GM12892 (cell line): ENCODE measurements at regions not wholly inside any gene's neighbourhood (a gene's known extent, or its start where the extent isn't known, plus 50 kb on each side); places are given as distances from the start of the nearest gene placed in this dataset.

Source experiments
- DNase-seq: peaks from one replicate; pipeline ENCODE4 v3.0.0; 2011; ENCODE audit not compliant: insufficient read length
- FAIRE-seq: peaks from 2 replicates; lab custom pipeline; 2011; peaks lifted over from hg19 to GRCh38; lab: Jason Lieb, UNC
- POLR2A ChIP-seq: IDR thresholded peaks from 2 replicates; pipeline ENCODE4 v1.6.1; 2011; ENCODE audit warnings: low read depth, low read length, control low read depth
- POLR2AphosphoS5 ChIP-seq: IDR thresholded peaks from 2 replicates; pipeline ENCODE4 v1.6.1; 2011; ENCODE audit warnings: low read depth, low read length, control low read depth
- TAF1 ChIP-seq: IDR thresholded peaks from 2 replicates; pipeline ENCODE4 v1.6.1; 2011; ENCODE audit warnings: low read depth, mild to moderate bottlenecking, control low read depth, low read length, borderline replicate concordance

DNA sequence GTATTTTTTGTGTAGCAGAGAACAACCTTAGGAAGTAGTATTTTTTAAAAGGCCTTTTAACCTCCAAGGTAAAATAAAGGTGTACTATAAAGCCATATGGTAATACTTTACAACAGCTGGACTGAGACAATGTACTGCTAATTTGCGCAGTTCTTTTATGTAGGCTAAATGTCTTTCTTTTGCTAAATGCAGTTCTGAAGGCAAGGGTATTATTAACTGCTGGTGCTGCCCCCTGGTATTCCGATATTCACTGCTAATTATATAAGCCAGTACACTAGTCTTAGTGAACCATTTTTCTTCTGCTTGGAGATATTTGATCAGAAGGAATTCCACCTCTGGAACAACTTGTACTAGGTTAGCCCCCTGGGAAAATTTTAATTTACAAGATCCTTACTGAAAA, 272.0 kb upstream of the FERD3L start:
- TF ChIP-seq POLR2AphosphoS5 (no peak), TAF1 (no peak), POLR2A (no peak)
- FAIRE-seq (no peak), DNase-seq (no peak)

DNA sequence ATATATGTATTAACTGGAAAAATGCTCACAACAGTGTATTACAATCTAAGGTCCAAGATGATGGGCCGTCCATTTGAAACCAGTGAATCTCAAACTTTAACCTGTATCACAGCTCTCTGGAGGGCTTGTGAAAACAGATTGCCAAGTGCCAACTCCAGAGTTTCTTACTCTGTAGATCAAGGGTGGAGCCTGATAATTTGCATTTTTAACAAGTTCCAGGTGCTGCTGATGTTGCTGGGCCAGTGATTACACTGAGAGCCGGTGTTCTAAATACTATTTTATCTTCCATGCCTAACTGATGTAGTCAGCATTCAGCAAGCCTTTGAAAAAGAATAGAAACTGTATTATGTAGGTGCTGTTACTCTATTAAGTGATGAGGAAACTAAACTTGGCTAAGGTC, 269.9 kb upstream of the FERD3L start:
- TF ChIP-seq TAF1 = no peak
- TF ChIP-seq POLR2AphosphoS5 = no peak
- no peak for TF ChIP-seq POLR2A
- no peak for DNase-seq
- no peak for FAIRE-seq

DNA sequence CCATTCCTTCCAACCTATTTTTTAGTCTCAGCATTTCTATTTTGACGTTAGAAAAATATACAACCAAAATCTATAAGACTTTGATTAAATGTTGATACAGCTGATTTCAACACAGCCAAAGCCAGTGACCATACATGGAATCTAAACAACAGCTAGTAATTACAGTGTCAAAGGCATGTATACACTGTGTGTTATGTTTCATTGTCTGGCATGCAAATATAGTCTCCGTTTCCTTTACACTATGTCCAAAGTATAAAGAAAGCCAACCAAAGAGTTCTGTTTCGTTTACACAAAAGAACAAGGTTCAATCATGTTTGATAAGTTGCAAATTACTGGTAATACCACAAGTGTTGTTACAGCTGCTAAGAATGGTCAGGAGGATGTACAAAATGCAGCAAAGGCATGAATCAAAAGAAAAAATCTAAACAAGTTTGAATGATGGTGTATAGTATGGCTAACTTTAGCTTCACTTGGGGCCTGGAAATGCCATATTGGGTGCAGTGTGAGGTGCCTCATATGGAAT, 268.3 kb upstream of the FERD3L start:
- DNase-seq (no peak), FAIRE-seq (no peak)
- TF ChIP-seq TAF1 (no peak), POLR2A (no peak), POLR2AphosphoS5 (no peak)

DNA sequence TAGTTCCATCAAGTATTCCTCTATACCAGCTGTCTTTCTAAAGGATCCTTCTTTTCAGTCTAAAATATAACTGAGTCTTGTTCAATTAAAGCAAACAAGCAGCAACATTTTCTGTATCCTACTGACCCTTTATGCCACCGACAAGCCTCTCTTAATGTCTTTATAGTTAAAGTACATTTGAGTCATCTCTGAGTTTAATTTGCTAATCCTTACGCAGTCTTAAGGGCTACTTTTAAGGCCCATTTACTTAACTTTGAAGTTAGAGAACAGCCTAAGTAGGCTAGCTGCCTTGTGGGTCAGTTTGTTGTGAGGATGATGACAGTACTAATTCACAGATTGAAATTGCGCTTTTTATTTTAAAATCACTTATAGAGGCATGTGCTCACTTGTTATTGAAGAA, 265.5 kb upstream of the FERD3L start:
- TF ChIP-seq POLR2AphosphoS5 (no peak), POLR2A (no peak), TAF1 (no peak)
- DNase-seq = no peak
- FAIRE-seq = no peak

- FAIRE-seq (no peak), DNase-seq (no peak)
- TF ChIP-seq POLR2A (no peak), TAF1 (no peak), POLR2AphosphoS5 (no peak)
Observed at GRCh38 chr7:19410106-19410505, 264.9 kb upstream of the FERD3L start.

DNA sequence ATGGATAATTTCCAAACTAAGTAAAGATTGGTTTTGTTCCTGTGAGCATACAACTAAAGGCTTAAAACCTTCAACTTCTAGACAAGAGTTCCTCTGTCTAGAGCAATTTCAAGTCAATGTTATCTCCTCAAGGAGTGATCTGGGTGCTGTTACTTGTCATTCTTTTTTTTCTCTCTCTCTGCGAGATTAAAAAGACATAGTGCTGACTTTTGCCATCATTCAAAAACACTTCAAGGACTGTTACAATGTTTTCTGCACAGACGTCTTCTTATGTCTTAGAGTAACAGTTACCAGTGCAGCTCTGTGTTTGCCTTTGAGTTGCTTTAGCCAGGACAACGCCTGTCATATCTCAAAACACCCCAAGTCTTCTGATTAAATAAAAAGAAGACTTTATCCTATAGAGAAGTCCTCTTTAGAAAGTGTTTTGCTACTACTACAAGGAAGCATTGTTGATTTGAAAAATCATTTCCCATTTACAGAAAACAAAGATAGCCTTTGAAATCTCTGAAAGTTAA, 263.5 kb upstream of the FERD3L start:
- no peak for FAIRE-seq
- DNase-seq = no peak
- TF ChIP-seq TAF1 = no peak
- no peak for TF ChIP-seq POLR2A
- TF ChIP-seq POLR2AphosphoS5 = no peak

GRCh38 chr7:19407270-19407669, 262.0 kb upstream of the FERD3L start:
- no peak for TF ChIP-seq POLR2AphosphoS5
- TF ChIP-seq POLR2A = no peak
- TF ChIP-seq TAF1 = no peak
- no peak for DNase-seq
- FAIRE-seq = no peak

- TF ChIP-seq TAF1 (no peak), POLR2A (no peak), POLR2AphosphoS5 (no peak)
- FAIRE-seq (no peak), DNase-seq (no peak)
Observed at GRCh38 chr7:19405541-19405940, 260.3 kb upstream of the FERD3L start.

DNA sequence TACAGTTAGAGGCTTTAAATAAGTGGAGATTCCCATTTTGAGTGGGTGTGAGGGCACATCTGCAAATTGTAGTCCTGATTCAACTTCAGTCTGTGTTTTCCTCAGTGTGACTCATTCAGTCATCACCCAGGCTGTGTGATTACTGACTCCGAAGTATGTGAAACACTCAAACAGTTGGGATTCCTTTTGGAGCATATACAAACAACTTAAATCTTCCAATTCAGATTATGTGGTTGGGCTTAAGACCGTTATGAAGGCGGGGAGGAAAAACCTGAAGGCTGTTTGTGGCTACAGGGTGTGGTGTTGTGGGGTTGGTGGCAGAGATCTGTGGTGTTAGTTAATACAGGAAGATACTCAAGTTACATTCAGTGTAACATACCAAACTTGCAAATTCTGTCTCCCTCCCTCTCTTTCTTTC, 259.7 kb upstream of the FERD3L start:
- no peak for DNase-seq
- TF ChIP-seq POLR2AphosphoS5 (no peak), POLR2A (no peak), TAF1 (no peak)
- FAIRE-seq = no peak

GRCh38 chr7:19403691-19404090, 258.5 kb upstream of the FERD3L start:
- TF ChIP-seq POLR2A (no peak), TAF1 (no peak), POLR2AphosphoS5 (no peak)
- FAIRE-seq = no peak
- DNase-seq = no peak

GRCh38 chr7:19401461-19401860, 256.2 kb upstream of the FERD3L start:
- TF ChIP-seq TAF1 = no peak
- no peak for FAIRE-seq
- no peak for DNase-seq

DNA sequence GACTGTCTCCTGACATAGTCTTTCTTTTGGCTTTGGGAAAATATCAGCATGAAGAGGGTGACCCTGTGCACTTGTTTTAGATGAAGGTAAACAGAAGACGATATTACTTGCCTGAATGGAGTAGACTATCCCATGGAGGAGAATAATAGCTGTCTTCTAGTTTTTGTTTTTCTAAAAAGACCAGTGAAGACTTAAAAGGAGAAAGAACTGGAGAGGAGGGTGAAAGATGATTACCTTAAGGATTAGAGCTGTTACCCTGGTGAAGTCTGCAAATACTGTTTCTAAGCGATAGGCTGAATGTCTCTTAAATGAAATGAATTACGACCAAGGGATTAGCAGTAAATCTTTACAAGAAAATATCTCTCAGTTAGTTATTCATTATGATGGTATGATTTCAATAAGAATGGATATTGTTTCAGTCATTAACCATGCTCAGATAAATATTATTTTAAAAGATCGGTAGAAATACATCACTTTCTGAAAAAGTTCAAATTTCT, 255.6 kb upstream of the FERD3L start:
- FAIRE-seq (no peak), DNase-seq (no peak)
- TF ChIP-seq POLR2A (no peak), TAF1 (no peak), POLR2AphosphoS5 (no peak)

DNA sequence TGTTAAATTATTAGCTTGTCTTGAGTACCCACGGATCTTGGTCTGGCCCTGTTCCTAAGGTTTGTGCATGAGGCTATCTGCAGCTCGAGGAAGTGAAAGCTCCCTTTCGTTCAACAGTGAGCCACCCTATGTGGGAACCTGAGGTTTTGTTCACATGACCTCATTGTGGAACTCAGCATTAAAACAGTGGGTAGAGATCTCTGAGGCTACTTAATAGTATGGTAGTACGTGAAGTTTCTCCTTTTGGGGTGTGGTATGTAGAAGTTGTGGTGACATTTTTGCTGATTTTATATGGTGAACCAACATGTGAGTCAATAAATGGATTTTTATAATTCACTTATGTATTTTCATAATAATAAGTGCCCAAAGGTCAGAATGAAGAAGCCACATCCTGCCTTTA, 252.7 kb upstream of the FERD3L start:
- DNase-seq = no peak
- FAIRE-seq = no peak
- no peak for TF ChIP-seq POLR2AphosphoS5
- no peak for TF ChIP-seq POLR2A
- TF ChIP-seq TAF1 = no peak
